Type B pancreatic cell (in vitro differentiated cells): ENCODE measurements at regions not wholly inside any gene's neighbourhood (a gene's known extent, or its start where the extent isn't known, plus 50 kb on each side); places are given as distances from the start of the nearest gene placed in this dataset.

Experiments
- DNase-seq: peaks from one replicate; pipeline ENCODE4 v3.0.0; 2021; ENCODE audit warnings: mixed read lengths; ENCODE audit not compliant: unreplicated experiment; ENCODE audit errors: extremely low spot score
- H3K27ac Mint-ChIP-seq: 2 replicates; pipeline ENCODE4 v1.8.0; 2021; ENCODE audit warnings: mild to moderate bottlenecking, mixed read lengths
- H3K27me3 Mint-ChIP-seq: 2 replicates; pipeline ENCODE4 v1.8.0; 2021; ENCODE audit warnings: mixed read lengths
- H3K36me3 Mint-ChIP-seq: 2 replicates; pipeline ENCODE4 v1.8.0; 2021; ENCODE audit warnings: mixed read lengths
- H3K4me1 Mint-ChIP-seq: one replicate; pipeline ENCODE4 v1.8.0; 2021; ENCODE audit warnings: mixed read lengths; ENCODE audit not compliant: unreplicated experiment
- H3K4me3 Mint-ChIP-seq: 2 replicates; pipeline ENCODE4 v1.8.0; 2021; ENCODE audit warnings: mild to moderate bottlenecking, mixed read lengths
- H3K9me3 Mint-ChIP-seq: 2 replicates; pipeline ENCODE4 v1.8.0; 2021; ENCODE audit warnings: mixed read lengths
- TF ChIP-seq, protein P1 (sequence below): fragments of 200-600 bp; sonication (generic); conservative IDR thresholded peaks from 2 replicates; pipeline ENCODE4 v1.5.0; 2021; ENCODE audit warnings: antibody characterized with exemption, mild to moderate bottlenecking

DNA sequence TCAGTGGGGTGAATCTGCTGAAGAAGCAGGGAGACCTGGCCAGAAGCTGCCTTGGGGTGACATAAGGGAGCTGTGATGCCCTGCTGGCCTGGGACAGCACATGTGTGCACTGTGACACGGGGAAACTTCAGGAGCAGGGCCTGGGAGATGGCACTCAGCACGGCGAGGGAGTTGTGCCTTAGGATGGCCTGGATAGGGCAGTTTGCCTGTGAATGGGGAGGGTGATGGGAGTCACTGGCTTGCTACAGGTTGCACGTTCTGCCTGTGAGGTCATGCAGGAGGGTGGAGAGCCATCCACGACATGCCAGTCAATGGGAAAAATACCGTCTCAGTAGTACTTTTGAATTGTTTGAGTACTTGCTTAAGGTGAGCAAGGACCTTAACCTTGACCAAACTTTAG is 76.8 kb upstream of the UBE3A start:
- TF ChIP-seq, protein P1, sequence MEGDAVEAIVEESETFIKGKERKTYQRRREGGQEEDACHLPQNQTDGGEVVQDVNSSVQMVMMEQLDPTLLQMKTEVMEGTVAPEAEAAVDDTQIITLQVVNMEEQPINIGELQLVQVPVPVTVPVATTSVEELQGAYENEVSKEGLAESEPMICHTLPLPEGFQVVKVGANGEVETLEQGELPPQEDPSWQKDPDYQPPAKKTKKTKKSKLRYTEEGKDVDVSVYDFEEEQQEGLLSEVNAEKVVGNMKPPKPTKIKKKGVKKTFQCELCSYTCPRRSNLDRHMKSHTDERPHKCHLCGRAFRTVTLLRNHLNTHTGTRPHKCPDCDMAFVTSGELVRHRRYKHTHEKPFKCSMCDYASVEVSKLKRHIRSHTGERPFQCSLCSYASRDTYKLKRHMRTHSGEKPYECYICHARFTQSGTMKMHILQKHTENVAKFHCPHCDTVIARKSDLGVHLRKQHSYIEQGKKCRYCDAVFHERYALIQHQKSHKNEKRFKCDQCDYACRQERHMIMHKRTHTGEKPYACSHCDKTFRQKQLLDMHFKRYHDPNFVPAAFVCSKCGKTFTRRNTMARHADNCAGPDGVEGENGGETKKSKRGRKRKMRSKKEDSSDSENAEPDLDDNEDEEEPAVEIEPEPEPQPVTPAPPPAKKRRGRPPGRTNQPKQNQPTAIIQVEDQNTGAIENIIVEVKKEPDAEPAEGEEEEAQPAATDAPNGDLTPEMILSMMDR: no peak
- Mint-ChIP-seq H3K4me3 (no peak overlapping the region), H3K27me3 (no peaks in the 10 kb centered on the region), H3K4me1 (no peaks in the 10 kb centered on the region), H3K27ac (no peak overlapping the region), H3K36me3 (no peaks in the 10 kb centered on the region), H3K9me3 (peaks cover 8% of the 10 kb centered on the region)
- no peak for DNase-seq

DNA sequence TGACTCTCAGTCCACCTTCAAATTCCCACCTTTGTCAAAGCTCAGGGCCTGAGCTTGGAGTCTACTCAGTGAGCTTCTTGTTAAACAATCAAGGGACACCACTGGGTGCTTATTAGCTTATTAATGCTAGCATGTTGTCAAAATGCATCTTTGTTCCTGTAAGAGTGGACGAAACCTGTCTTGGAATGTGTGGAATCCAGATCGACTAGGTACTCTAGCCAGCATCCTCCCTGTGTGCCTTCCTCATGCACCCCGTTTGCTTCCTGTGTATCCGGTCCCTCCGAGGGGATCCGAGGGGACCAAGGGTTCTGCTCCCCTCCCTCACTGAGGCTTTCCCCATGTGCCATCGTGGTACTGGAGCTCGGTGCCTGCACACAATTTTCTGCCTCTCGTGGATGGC is 75.7 kb upstream of the UBE3A start:
- Mint-ChIP-seq H3K27me3 (no peaks in the 10 kb centered on the region), H3K27ac (no peak overlapping the region), H3K4me3 (no peak overlapping the region), H3K4me1 (no peaks in the 10 kb centered on the region), H3K9me3 (peaks cover 8% of the 10 kb centered on the region), H3K36me3 (no peaks in the 10 kb centered on the region)
- no peak for DNase-seq
- TF ChIP-seq, protein P1: no peak

DNA sequence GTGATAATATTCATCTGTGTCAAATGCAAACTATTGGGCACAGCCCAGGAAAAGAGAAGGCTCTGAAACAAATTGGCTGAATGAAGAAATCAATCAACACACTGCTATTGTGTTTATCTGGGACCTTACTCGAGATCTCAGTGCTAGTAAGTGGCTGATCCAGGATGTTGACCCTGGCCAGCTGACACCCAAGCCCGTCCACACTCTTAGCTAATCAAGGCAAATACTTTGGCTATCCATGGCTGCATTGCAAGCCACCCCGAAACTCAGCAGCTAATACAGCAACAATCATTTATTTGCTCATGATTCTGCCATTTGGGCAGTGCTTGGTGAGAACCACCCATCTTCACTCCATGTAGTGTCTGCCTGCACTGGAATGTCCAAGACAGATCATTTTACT is 74.1 kb upstream of the UBE3A start:
- no peak overlapping the region for H3K4me3 Mint-ChIP-seq
- no peaks in the 10 kb centered on the region for H3K27me3 Mint-ChIP-seq
- no peaks in the 10 kb centered on the region for H3K36me3 Mint-ChIP-seq
- peaks cover 8% of the 10 kb centered on the region for H3K9me3 Mint-ChIP-seq
- no peak overlapping the region for H3K27ac Mint-ChIP-seq
- TF ChIP-seq, protein P1: no peak
- H3K4me1 Mint-ChIP-seq: no peaks in the 10 kb centered on the region
- DNase-seq: no peak

DNA sequence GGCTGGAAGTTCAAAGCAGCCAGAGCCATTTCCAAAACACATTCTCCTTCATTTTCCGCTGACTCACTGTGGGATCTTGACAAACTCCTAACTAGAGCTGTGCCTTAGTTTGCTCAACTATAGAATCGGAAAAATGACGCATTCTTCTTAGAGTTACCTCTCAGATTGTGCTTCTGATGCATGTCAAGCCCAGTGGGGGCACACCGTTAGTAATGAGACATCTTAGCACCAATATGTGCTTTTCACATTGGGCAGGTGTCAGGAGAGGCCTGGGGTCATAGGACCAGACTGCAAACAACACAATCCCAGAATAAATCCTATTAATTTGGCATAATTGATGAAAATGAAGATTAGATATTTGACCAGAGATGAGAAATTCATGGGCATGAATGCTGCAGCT is 71.3 kb upstream of the UBE3A start:
- TF ChIP-seq, protein P1: no peak
- DNase-seq: no peak
- H3K36me3 Mint-ChIP-seq: no peaks in the 10 kb centered on the region

DNA sequence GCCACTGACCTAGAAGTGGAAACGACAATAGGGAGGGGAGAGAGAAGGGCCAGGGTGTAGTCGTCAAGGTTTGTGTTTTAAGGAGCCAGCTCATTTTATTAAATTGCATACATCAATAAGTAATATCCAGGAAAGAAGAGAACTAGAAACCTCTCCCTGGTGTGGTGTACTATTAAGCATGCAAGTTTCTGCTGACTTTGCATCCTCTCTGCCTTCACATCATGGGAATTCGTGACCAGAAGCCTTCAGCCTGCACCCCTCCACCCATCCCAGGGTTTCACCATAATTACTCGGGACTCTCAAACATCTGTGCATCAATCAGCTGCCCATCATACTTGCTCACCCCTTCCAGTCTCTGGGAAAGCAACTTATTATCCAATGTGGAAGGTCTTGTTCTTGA is 70.9 kb upstream of the UBE3A start:
- H3K27ac Mint-ChIP-seq: no peak overlapping the region
- no peak for DNase-seq
- no peak overlapping the region for H3K4me3 Mint-ChIP-seq
- no peaks in the 10 kb centered on the region for H3K4me1 Mint-ChIP-seq
- peaks cover 8% of the 10 kb centered on the region for H3K9me3 Mint-ChIP-seq
- TF ChIP-seq, protein P1: no peak
- H3K27me3 Mint-ChIP-seq: no peaks in the 10 kb centered on the region
- H3K36me3 Mint-ChIP-seq: no peaks in the 10 kb centered on the region

More for the DNA sequence above, 71.3 kb upstream of the UBE3A start:
- no peak overlapping the region for H3K4me3 Mint-ChIP-seq
- H3K4me1 Mint-ChIP-seq: no peaks in the 10 kb centered on the region
- no peaks in the 10 kb centered on the region for H3K27me3 Mint-ChIP-seq
- H3K27ac Mint-ChIP-seq: no peak overlapping the region
- H3K9me3 Mint-ChIP-seq: peaks cover 8% of the 10 kb centered on the region

DNA sequence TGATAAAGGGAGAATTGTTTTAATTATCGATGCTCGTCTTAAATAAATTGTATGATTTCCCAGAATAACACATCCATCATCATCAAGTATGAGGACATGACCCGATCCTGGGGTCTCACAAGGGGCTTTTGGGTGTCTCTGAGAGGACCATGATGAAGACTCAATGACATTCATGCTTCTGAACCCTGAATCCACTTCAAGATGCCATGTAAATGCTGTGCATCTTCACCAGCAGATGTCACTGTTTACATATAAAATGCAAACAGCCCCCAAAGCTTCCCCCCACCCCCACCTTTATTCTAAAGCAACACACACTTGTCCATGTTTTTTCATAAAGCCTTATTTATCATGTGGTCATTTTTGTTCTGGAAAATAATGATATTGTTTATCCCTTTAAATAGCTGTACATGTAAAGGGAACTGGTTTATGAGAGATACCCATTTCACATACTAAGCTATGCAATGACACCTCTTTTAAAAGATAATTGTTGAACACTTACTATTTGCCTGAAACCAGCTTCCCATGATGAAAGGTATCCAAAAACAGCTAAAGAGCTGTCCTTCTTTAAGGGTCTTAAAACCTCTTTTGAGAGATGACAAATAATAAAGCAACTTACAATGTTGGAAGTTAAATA is 69.7 kb upstream of the UBE3A start:
- no peak overlapping the region for H3K4me3 Mint-ChIP-seq
- H3K36me3 Mint-ChIP-seq: no peaks in the 10 kb centered on the region
- no peaks in the 10 kb centered on the region for H3K27me3 Mint-ChIP-seq
- no peak for DNase-seq
- H3K9me3 Mint-ChIP-seq: peaks cover 2% of the 10 kb centered on the region
- no peak overlapping the region for H3K27ac Mint-ChIP-seq
- no peaks in the 10 kb centered on the region for H3K4me1 Mint-ChIP-seq
- TF ChIP-seq, protein P1: peak; percentile 88
